ENCODE measurements at regions not wholly inside any gene's neighbourhood (a gene's known extent, or its start where the extent isn't known, plus 50 kb on each side); places are given as distances from the start of the nearest gene placed in this dataset.

- WGBS, 2 donors (ENCODE audit: low coverage in 1 of 2): 60% methylated on average over 2 of the region's 2 CpGs; no CpG with 5 or more reads in 1 of the 2 donors
Measured at GRCh38 chr13:78762825-78763224, 103.9 kb upstream of the OBI1 start.

GRCh38 chr13:78759704-78760103, 100.7 kb upstream of the OBI1 start:
- no peak for DNase-seq
- WGBS, 2 donors (ENCODE audit: low coverage in 1 of 2): 62 to 69% methylated on average over 5 of the region's 5 CpGs
- TF ChIP-seq CTCF (IDR thresholded peaks at IDR 0.05) (no peak), POLR2AphosphoS5 (IDR thresholded peaks at IDR 0.05) (no peak), EP300 (IDR thresholded peaks at IDR 0.05; ENCODE audit: low read depth) (no peak), POLR2A (IDR thresholded peaks at IDR 0.05) (no peak)
- in situ Hi-C loops (cut with MboI; ENCODE audit: low pct_ligation_motif_present in 1 of 4, low pct_unique_long_range_greater_than_20kb in 1 of 4, low sequenced_read_pairs in 3 of 4) (no loop called here), intact Hi-C loops (cut with DNase I; ENCODE audit: low total_unique reads) (no loop called here)
- H3K4me1 ChIP-seq: no peaks in the 10 kb centered on the region
- H3K36me3 ChIP-seq: no peaks in the 10 kb centered on the region
- no peak overlapping the region for H3K4me3 ChIP-seq
- no peak overlapping the region for H3K27ac ChIP-seq
- H3K9me3 ChIP-seq: no peaks in the 10 kb centered on the region
- H3K27me3 ChIP-seq: no peaks in the 10 kb centered on the region

More at GRCh38 chr13:78762825-78763224, 103.9 kb upstream of the OBI1 start:
- no peaks in the 10 kb centered on the region for H3K4me1 ChIP-seq
- no peak overlapping the region for H3K27ac ChIP-seq
- in situ Hi-C loops (cut with MboI; ENCODE audit: low pct_ligation_motif_present in 1 of 4, low pct_unique_long_range_greater_than_20kb in 1 of 4, low sequenced_read_pairs in 3 of 4) (no loop called here), intact Hi-C loops (cut with DNase I; ENCODE audit: low total_unique reads) (no loop called here)
- H3K36me3 ChIP-seq: no peaks in the 10 kb centered on the region
- H3K4me3 ChIP-seq: no peak overlapping the region
- H3K9me3 ChIP-seq: no peaks in the 10 kb centered on the region
- H3K27me3 ChIP-seq: no peaks in the 10 kb centered on the region
- no peak for TF ChIP-seq POLR2A (IDR thresholded peaks at IDR 0.05)
- no peak for TF ChIP-seq CTCF (IDR thresholded peaks at IDR 0.05)
- no peak for TF ChIP-seq EP300 (IDR thresholded peaks at IDR 0.05; ENCODE audit: low read depth)
- TF ChIP-seq POLR2AphosphoS5 (IDR thresholded peaks at IDR 0.05): no peak
- no peak for DNase-seq

GRCh38 chr13:78758549-78758948, 99.6 kb upstream of the OBI1 start:
- no peak for DNase-seq
- intact Hi-C loops (cut with DNase I; ENCODE audit: low total_unique reads) (no loop called here), in situ Hi-C loops (cut with MboI; ENCODE audit: low pct_ligation_motif_present in 1 of 4, low pct_unique_long_range_greater_than_20kb in 1 of 4, low sequenced_read_pairs in 3 of 4) (no loop called here)
- 67 to 80% methylated on average over 2 to 4 of the region's 4 CpGs for WGBS, 2 donors (ENCODE audit: low coverage in 1 of 2)
- Histone ChIP-seq H3K4me3 (no peak overlapping the region), H3K27ac (no peak overlapping the region), H3K4me1 (no peaks in the 10 kb centered on the region), H3K27me3 (no peaks in the 10 kb centered on the region), H3K36me3 (no peaks in the 10 kb centered on the region), H3K9me3 (no peaks in the 10 kb centered on the region)
- TF ChIP-seq EP300 (IDR thresholded peaks at IDR 0.05; ENCODE audit: low read depth): no peak
- no peak for TF ChIP-seq POLR2AphosphoS5 (IDR thresholded peaks at IDR 0.05)
- no peak for TF ChIP-seq POLR2A (IDR thresholded peaks at IDR 0.05)
- TF ChIP-seq CTCF (IDR thresholded peaks at IDR 0.05): no peak

- Histone ChIP-seq H3K9me3 (no peaks in the 10 kb centered on the region), H3K4me1 (no peaks in the 10 kb centered on the region), H3K4me3 (no peak overlapping the region), H3K27me3 (no peaks in the 10 kb centered on the region), H3K27ac (no peak overlapping the region), H3K36me3 (no peaks in the 10 kb centered on the region)
- TF ChIP-seq POLR2A (IDR thresholded peaks at IDR 0.05) (no peak), CTCF (IDR thresholded peaks at IDR 0.05) (no peak), EP300 (IDR thresholded peaks at IDR 0.05; ENCODE audit: low read depth) (no peak), POLR2AphosphoS5 (IDR thresholded peaks at IDR 0.05) (no peak)
- in situ Hi-C loops (cut with MboI; ENCODE audit: low pct_ligation_motif_present in 1 of 4, low pct_unique_long_range_greater_than_20kb in 1 of 4, low sequenced_read_pairs in 3 of 4) (no loop called here), intact Hi-C loops (cut with DNase I; ENCODE audit: low total_unique reads) (no loop called here)
- DNase-seq: no peak
- WGBS, 2 donors (ENCODE audit: low coverage in 1 of 2): 29 to 42% methylated on average over 1 of the region's 1 CpG
Measured at GRCh38 chr13:78753435-78753834, 94.5 kb upstream of the OBI1 start.

Data from transverse colon (tissue), 4 donors.